Activated B cell treated with CpG ODN at 0.5 μM for 24 hours (primary cell): ENCODE measurements at regions not wholly inside any gene's neighbourhood (a gene's known extent, or its start where the extent isn't known, plus 50 kb on each side); places are given as distances from the start of the nearest gene placed in this dataset.

Experiments used
- ATAC-seq: fragments of 200-7000 bp; cut with Tn5 transposase; one replicate; pipeline ENCODE4 v1.10.0; 2021; ENCODE audit warnings: low read depth, mild to moderate bottlenecking, moderate library complexity
- CTCF ChIA-PET: fragments of 350-600 bp; sonication (Branson Sonifier 250); formaldehyde crosslinking; loops from one replicate; lab custom pipeline; 2021; ENCODE audit warnings: antibody characterized with exemption; lab: Charles Lee
- POLR2A ChIA-PET: fragments of 350-600 bp; sonication (Branson Sonifier 250); formaldehyde crosslinking; loops from one replicate; lab custom pipeline; 2021; ENCODE audit warnings: antibody characterized with exemption; lab: Charles Lee
- DNase-seq: peaks from one replicate; pipeline ENCODE4 v3.0.0; 2022
- H3K27ac Mint-ChIP-seq: one replicate; pipeline ENCODE4 v1.8.0; 2020; ENCODE audit warnings: mixed read lengths
- H3K27me3 Mint-ChIP-seq: one replicate; pipeline ENCODE4 v1.8.0; 2021; ENCODE audit warnings: mixed read lengths
- H3K36me3 Mint-ChIP-seq: one replicate; pipeline ENCODE4 v1.8.0; 2021; ENCODE audit warnings: low read depth, mixed read lengths
- H3K4me1 Mint-ChIP-seq: one replicate; pipeline ENCODE4 v1.8.0; 2021; ENCODE audit warnings: mixed read lengths
- H3K4me3 Mint-ChIP-seq: one replicate; pipeline ENCODE4 v1.8.0; 2020; ENCODE audit warnings: mild to moderate bottlenecking, mixed read lengths
- H3K9me3 Mint-ChIP-seq: one replicate; pipeline ENCODE4 v1.8.0; 2020; ENCODE audit warnings: mixed read lengths
- intact Hi-C: fragments of 100-400 bp; cut with micrococcal nuclease; formaldehyde crosslinking; loops from one replicate; pipeline ENCODE4 v1.15.1; 2024
- TF ChIP-seq, protein P1 (sequence below): fragments of 200-600 bp; IDR thresholded peaks from one replicate; pipeline ENCODE4 v1.8.0; 2022; ENCODE audit warnings: antibody characterized with exemption, mild to moderate bottlenecking

DNA sequence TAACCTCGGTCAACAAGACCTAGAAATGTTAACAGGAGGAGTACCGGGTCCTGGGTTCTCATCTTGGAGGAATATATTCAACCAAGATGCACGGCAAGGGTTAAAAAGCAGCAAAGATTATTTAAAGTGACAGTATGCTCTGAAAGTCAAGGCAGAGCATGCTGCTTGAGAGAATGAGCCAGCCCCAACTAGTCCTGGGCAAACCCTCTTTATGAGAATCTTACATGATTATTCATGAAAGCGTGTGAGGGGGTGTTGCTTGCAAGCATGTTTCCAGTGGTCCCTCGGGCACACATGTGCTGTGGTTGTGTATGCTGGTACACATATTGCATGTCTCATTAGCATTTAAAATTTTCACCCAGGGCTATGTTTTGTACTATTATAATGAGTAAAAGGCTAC is 1445.6 kb downstream of the SI start:
- no peak overlapping the region for H3K27ac Mint-ChIP-seq
- TF ChIP-seq, protein P1, sequence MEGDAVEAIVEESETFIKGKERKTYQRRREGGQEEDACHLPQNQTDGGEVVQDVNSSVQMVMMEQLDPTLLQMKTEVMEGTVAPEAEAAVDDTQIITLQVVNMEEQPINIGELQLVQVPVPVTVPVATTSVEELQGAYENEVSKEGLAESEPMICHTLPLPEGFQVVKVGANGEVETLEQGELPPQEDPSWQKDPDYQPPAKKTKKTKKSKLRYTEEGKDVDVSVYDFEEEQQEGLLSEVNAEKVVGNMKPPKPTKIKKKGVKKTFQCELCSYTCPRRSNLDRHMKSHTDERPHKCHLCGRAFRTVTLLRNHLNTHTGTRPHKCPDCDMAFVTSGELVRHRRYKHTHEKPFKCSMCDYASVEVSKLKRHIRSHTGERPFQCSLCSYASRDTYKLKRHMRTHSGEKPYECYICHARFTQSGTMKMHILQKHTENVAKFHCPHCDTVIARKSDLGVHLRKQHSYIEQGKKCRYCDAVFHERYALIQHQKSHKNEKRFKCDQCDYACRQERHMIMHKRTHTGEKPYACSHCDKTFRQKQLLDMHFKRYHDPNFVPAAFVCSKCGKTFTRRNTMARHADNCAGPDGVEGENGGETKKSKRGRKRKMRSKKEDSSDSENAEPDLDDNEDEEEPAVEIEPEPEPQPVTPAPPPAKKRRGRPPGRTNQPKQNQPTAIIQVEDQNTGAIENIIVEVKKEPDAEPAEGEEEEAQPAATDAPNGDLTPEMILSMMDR: no peak
- ChIA-PET POLR2A (no interaction called here), CTCF (no interaction called here)
- DNase-seq (no peak), ATAC-seq (no peak)
- no peaks in the 10 kb centered on the region for H3K4me1 Mint-ChIP-seq
- intact Hi-C loops: no loop called here
- H3K9me3 Mint-ChIP-seq: no peaks in the 10 kb centered on the region
- H3K4me3 Mint-ChIP-seq: no peak overlapping the region
- H3K27me3 Mint-ChIP-seq: no peaks in the 10 kb centered on the region
- no peaks in the 10 kb centered on the region for H3K36me3 Mint-ChIP-seq

GRCh38 chr3:163626753-163627152 is 1451.5 kb downstream of the SI start:
- CTCF ChIA-PET: no interaction called here
- POLR2A ChIA-PET: no interaction called here
- intact Hi-C loops: no loop called here
- H3K36me3 Mint-ChIP-seq: no peaks in the 10 kb centered on the region
- no peaks in the 10 kb centered on the region for H3K9me3 Mint-ChIP-seq
- ATAC-seq: no peak
- TF ChIP-seq, protein P1: no peak
- no peaks in the 10 kb centered on the region for H3K4me1 Mint-ChIP-seq
- no peak for DNase-seq
- no peak overlapping the region for H3K27ac Mint-ChIP-seq
- H3K27me3 Mint-ChIP-seq: no peaks in the 10 kb centered on the region
- no peak overlapping the region for H3K4me3 Mint-ChIP-seq

DNA sequence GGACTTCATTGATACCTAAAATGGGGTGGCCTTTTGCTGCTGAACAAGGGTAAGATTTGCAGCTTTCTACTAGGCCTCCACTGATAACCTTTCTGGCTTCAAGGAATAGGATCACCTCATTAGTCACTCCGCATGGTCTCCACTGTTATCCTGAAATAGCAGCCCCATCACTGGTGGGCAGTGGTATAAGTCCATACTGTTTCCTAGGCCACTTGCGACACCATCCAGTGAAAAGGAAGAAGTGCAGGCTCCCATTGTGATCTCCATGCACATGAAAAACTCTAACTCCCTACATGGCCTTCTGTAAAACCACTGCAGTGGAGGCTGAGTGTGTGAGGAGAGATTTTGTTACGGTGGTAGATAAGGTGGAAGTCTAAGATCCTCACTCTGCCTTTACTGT is 1455.9 kb downstream of the SI start:
- TF ChIP-seq, protein P1: no peak
- Mint-ChIP-seq H3K4me3 (no peak overlapping the region), H3K36me3 (no peaks in the 10 kb centered on the region), H3K9me3 (no peaks in the 10 kb centered on the region), H3K27ac (no peak overlapping the region), H3K4me1 (no peaks in the 10 kb centered on the region), H3K27me3 (no peaks in the 10 kb centered on the region)
- intact Hi-C loops: no loop called here
- ChIA-PET POLR2A (no interaction called here), CTCF (no interaction called here)
- ATAC-seq: no peak
- no peak for DNase-seq

DNA sequence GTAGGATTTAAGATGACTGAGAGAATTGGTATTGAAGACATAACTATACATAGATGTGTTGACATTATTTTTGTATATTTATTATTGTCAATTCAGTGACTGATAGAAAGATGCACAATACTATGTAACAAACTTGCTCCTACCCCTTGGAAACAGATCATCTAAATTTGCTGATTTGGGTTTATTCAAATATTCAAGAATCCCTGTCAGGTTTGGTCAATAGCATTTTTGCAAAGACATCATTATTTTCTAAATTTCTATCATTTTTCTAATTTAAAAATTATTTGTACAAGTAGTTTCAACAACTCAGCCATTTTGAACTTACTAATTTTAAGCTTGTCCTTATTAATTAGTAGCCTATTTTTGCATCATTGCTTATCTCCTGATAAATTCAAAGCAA is 1463.4 kb downstream of the SI start:
- TF ChIP-seq, protein P1: no peak
- intact Hi-C loops: no loop called here
- Mint-ChIP-seq H3K27ac (no peak overlapping the region), H3K4me1 (no peaks in the 10 kb centered on the region), H3K9me3 (peaks cover 5% of the 10 kb centered on the region), H3K36me3 (no peaks in the 10 kb centered on the region), H3K27me3 (no peaks in the 10 kb centered on the region), H3K4me3 (no peak overlapping the region)
- POLR2A ChIA-PET: no interaction called here
- ATAC-seq (no peak), DNase-seq (no peak)
- CTCF ChIA-PET: no interaction called here

GRCh38 chr3:163605915-163606314 is 1472.4 kb downstream of the SI start:
- Mint-ChIP-seq H3K36me3 (no peaks in the 10 kb centered on the region), H3K9me3 (peaks cover 6% of the 10 kb centered on the region), H3K27me3 (no peaks in the 10 kb centered on the region), H3K4me3 (no peak overlapping the region), H3K4me1 (no peaks in the 10 kb centered on the region), H3K27ac (no peak overlapping the region)
- ChIA-PET CTCF (no interaction called here), POLR2A (no interaction called here)
- TF ChIP-seq, protein P1: no peak
- ATAC-seq: no peak
- intact Hi-C loops: no loop called here
- no peak for DNase-seq
